GM23248 (cell line): ENCODE measurements at regions not wholly inside any gene's neighbourhood (a gene's known extent, or its start where the extent isn't known, plus 50 kb on each side); places are given as distances from the start of the nearest gene placed in this dataset.

Experiments used
- EZH2 ChIP-seq: fragments of 200-600 bp; sonication (generic); IDR thresholded peaks from 2 replicates; pipeline ENCODE4 v1.6.1; 2018; ENCODE audit warnings: antibody characterized with exemption, mild to moderate bottlenecking; ENCODE audit not compliant: insufficient read depth, poor library complexity, severe bottlenecking
- EZH2phosphoT487 ChIP-seq: fragments of 200-600 bp; sonication (generic); IDR thresholded peaks from 2 replicates; pipeline ENCODE4 v1.6.1; 2018; ENCODE audit warnings: antibody characterized with exemption, moderate library complexity, mild to moderate bottlenecking, low read depth; ENCODE audit not compliant: insufficient read depth

DNA sequence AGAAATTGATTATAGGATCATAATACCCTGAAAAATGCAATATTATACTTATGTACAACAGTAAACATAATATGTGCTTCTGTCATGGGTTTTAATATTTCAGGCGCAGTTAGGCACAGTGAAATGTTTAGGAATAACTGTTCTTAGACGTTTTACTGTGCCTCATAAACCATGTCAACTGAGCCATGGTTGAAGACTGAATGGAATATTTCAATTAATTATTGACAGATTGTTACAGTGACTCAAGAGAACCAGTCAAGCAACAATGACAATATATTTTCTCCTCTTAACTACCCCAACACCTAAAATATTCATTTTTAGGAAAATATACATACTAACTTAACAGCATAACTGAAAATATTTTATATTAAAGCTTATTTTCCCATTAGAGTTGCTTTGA is 852.7 kb upstream of the FRG1 start:
- no peak for TF ChIP-seq EZH2
- TF ChIP-seq EZH2phosphoT487, result no peak
